ENCODE measurements at regions not wholly inside any gene's neighbourhood (a gene's known extent, or its start where the extent isn't known, plus 50 kb on each side); places are given as distances from the start of the nearest gene placed in this dataset.

DNA sequence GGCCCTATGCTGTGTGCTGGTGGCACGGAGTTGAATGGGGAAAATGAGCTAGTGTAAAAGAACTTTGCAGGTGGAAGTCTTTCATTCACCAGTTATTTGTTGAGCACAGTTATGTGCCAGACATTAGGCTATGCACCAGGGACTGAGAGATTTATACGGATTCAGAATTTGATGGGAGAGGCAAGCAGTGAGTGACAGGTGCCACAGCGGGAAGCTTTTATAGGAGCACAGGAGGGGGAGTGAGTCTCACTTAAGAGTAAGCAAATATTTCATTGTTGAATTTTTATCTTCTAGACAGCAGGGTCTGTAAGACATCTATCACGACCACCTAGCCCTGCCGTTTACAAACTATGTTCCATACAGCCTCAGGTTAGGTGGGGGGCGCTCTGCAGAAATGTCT is 320.6 kb downstream of the SNAPC1 start:
- intact Hi-C loops (cut with micrococcal nuclease): no loop called here

DNA sequence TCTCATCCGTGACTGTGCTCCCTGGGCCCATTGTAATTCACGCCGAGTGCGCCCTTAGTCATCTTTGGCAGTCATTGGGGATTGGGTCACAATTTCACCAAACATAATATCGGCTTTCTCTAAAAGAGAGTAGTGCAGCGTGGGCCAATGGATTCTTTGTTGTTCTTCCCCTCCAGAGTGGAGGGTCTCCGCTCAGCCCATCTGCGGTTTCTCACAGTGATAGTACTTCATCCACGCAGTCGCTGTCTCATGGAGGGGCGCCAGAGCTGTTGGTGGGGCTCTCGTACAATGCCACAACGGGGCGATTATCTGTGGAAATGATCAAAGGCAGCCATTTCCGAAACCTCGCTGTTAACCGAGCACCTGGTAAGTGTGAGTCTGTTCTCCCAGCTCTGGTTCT is 321.8 kb downstream of the SNAPC1 start:
- intact Hi-C loops (cut with micrococcal nuclease): no loop called here

DNA sequence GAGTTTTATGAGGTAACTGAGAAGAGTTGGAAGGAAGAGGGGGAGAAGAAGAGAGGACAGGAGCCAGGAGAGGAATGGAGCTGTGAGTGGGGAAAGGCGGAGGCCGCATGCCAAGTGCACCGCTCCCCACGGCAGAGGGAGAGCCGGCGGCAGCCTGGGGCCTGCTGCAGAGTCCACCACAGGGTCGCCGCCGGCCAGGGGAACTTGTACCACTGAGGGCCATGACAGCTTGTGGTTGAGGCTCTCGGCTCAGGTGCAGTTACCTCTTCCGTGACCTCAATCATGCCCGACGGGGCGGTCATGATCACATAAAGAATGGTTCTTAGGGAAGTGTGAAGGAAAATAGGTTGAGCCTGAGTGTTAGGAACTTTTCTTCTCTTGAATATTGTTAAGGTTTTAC is 325.0 kb downstream of the SNAPC1 start:
- intact Hi-C loops (cut with micrococcal nuclease): no loop called here

DNA sequence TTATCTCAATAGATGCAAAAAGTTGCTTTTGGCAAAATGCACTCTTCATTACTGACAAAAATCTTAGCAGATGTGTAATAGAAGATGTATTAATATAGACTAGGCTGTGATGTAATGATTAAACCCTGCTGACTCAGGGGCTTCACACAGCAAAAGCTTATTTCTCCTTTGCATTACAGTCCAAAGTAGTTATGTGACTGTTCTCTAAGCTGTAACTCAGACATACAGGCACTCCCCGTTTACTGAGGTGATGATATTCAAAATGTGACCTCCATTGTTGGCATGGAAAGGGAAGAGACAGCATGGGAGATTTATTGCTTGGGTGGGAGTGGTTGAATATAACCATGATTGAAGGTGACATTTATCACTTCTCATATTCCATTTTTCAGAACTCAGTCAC is 331.5 kb downstream of the SNAPC1 start:
- intact Hi-C loops (cut with micrococcal nuclease): no loop called here

DNA sequence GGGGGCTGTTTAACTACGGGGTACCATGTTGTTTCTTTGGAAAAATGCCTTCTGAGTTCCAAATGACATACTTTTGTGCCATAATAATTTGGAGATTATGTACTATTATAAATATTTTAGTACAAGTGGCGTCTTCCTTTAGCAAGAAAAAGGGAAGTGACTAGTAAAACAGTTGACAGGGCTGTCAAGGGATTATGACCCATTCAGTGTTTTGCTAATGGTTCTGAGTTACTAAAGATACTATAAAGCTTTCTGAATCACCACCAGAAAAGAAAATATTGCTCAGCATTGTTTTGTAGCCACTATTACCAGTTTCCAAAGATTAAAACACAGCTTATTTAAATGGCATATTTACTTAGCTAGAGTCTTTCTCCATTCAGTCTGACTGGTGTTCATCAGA is 334.9 kb downstream of the SNAPC1 start:
- intact Hi-C loops (cut with micrococcal nuclease): no loop called here

DNA sequence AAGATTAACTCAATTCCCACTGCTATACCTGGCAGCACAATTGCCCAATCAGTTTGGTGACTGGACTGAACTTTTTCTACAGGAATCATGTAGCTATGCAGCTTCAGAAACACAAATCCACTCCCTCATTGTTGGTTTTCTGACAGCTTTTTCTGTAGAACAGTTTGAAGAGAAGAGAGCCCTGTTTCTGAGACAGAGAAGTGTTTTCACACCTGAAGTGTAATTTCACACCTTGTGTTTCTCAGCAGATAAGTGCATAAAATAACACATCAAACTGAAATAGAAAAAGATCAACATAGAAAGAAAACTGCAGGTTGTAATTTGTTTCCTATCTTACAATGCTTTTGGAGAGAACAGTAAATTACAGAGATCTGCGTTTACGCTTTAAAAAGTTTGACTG is 335.6 kb downstream of the SNAPC1 start:
- intact Hi-C loops (cut with micrococcal nuclease): no loop called here

DNA sequence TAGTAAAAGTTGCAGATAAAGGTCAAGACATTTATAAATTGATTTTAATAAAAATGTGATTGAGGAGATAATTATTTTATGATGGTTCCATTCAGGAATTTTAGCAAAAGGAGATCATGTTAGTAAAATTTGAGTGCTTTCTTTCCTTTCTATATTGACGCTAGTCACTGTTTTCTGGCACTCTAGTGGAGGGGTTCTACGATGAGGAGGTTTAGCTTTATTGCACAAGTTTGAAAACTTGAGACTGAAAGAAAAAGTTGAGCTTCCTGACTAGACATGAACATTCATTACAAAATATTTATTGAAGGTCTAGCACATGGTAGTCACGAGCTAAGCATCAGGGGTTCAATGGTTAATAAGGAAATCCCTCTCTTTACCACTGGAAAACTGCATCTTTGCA is 336.1 kb downstream of the SNAPC1 start:
- intact Hi-C loops (cut with micrococcal nuclease): no loop called here

DNA sequence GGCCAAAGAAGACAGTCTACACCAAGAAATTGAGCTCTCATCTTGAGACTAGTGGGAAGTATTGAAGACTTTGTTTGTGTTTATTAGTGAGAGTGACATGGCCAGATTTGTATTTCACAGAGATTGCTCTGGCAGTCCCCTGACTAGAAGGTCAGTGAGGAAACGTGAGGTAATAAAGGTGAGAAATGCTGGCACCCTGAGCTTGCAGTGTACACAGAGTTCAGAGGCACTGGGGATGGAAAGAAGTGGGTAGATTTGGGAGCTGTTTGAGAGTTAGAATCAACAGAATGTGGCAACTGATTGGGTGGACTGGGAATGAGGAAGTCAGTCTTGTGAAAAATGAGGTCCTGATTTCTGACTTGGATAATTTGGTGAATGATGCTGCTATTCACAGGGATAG is 336.9 kb downstream of the SNAPC1 start:
- intact Hi-C loops (cut with micrococcal nuclease): no loop called here

DNA sequence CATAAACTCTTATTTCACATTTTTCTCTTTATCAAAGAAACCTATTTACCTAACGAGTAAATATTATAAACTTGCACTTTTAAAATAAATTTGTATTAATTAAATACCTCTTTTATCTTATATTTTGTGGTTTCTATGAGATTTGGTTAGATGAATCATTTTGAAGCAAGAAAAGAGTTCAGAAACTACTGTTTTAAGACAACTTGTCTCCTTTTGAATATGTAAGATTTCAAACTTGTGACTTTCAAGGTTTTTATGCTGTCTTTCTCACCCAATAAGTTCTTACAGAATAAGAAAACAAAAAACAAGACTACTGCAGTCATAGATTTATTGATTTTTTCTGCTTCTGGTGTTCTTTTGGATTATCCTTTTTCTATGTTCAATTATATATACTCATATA is 339.0 kb downstream of the SNAPC1 start:
- intact Hi-C loops (cut with micrococcal nuclease): no loop called here

DNA sequence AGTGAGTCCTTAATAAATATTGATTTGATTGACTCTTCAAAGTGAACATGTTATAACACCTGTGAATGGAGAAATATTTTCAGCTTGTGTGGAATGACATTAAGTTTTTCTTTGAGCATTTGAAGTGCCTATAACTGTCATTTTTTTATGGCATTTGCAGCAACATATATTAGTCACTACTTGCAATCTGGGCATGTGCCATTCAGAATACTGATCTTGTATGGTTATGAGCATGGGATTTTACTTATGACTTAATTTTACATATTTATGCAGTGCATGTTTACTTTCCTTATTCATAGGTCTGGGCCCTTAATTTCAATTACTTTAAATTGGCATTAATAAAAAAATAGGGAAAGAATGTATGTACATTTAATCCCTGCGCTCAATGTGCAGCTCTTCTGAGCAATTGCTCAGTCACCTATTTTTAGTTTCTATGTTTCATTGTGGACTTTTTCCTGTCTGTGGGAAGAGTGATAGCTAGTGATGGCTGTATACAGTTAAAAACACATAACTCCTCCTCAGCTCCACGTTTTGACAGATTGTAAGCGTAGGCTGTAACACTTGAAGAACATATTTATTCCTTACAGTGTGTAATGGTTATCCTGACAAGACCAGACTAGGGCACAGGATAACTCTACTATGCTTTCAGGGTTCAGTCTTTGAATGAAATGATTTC is 339.6 kb downstream of the SNAPC1 start:
- intact Hi-C loops (cut with micrococcal nuclease): no loop called here

DNA sequence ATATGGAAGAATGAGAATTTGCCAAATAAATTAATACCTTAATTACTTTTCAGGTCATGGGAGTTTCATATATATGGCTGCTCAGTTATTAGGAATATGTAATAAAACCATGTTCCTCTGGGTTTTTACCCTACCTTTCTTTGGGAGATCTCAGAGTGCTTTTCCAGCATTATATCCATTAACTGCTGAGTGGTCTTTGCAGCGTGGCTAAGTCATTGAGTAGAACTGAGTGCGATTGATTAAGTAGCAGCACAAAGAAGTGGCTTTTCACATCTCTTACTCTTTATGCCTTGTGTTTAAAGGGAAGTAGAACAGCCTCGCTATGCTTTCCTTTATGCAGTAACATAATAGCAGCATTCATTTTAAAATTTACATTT is 340.1 kb downstream of the SNAPC1 start:
- intact Hi-C loops (cut with micrococcal nuclease): no loop called here

DNA sequence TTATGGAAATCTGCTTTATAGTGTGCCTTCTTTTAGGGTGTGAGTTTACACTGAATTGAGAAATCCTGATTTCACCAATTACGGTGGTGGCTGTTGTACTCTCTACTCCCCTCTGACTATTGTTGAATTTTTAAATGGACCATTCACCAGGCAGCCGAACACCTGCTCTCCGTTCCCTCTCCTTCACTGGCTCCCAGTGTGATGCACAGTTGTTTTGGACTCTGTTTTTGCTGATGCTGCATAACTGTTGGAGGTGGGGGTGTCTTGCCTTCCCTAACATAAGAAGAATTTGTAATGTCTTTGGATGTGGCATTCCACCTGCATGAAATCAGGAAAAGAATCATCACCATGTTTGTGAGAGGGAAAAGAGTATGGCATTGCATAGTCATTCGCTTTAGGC is 341.2 kb downstream of the SNAPC1 start:
- intact Hi-C loops (cut with micrococcal nuclease): no loop called here

DNA sequence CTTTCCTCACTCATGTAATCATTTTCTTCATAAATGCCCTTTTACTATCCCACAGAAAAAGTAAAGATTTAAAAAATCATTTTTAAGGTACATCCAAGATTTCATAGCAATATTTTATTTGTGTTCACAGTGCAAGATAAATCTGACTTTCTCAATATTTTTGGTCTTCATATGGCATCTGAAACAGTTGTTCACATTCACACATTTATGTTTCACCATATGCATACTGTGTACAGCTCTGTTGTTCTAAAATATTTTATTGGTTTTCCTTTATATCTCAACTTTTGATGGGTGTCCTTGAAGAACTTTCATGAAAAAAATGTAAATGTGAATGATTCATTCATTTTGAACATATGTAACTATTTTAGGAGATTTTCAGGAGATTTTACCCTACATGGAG is 348.7 kb downstream of the SNAPC1 start:
- intact Hi-C loops (cut with micrococcal nuclease): no loop called here

DNA sequence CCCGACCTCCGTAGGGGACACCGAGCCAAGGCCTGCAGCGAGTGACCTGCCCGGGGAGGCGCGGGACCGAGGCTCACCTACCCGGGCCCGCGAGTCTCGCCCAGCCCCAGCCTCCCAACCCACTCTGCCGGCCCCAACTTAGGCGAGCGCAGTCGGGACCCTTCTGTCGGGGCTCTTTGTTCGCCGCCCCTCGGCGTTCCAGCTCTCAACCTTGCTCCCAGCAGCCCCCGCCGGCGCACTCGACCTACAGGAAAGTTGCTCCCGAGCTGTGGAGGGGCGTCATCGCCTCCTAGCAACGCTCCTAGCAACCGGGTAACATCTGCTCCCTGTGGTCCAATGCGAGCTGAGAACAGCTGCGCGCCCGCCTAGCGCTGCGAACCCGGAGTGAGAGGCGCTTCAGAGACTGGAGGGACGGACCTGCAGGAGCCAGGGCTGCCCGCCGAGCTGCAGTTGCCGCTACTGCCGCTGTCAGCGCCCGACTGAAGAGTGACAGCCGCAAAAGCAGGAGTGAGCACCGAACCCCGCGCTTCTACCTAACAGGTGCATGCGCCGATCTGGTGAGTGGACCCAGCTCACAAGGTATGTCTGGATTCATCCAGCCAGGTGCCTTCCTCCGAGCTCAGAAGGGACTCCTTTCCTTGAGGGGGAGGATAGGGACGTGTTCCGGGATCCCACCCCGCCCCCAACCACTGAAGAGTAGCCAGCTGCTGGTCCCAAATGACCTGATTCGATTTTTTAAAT is 355.0 kb downstream of the SNAPC1 start:
- intact Hi-C loops (cut with micrococcal nuclease): no loop called here

DNA sequence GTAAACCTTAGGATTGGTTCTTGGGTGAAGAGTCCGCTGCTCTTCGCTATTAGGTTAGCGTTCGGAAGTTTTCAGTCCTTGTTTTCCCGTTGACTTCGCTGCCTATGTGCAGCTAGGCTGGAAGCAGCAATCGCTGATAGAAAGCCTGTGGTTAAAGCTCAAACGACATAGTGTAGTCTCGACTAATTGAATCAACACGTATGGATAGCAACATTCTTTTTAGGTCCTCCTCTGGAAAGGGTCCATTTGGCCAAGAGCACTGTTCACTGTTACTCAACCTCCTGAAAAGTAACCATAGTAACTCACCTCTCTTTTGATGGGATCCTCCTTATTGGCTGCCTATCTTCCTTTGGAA is 355.5 kb downstream of the SNAPC1 start:
- intact Hi-C loops (cut with micrococcal nuclease): no loop called here

DNA sequence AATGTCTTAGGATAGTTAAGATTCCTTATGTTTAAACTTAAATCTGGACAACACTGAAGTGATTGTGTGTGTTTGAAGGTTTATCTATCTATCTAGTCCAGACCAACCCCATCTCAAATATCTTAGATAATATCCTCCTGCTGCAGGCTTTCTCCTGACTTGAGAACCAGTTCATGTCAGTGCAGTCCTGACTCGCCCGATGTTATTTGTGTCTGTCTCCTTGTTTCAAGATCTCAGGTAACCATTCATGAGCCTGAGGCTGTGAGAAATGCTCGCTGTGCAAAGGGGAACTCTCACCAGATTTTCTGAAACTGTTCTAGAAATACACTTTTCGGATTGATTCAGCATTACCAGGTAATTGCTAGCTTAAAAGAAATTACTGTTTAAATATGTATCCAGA is 356.2 kb downstream of the SNAPC1 start:
- intact Hi-C loops (cut with micrococcal nuclease): no loop called here

DNA sequence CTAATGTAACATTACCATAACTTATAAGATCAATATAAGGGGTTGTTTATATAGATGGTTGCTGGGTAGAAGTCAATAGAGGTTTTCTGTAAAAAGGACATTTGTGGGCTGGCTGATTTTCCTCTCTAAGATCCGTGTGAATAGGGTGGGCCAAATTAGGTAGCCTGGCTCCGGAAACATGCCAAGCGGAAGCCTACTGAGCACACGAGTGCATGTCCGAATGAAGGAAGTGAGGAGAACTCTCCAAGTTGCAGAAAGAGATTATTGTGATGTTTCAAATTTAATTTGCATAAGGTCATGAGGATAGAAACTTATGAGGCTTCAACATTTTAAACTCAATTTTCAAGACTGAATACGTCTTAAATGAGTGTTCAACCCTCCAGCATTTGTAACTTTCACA is 356.7 kb downstream of the SNAPC1 start:
- intact Hi-C loops (cut with micrococcal nuclease): no loop called here

DNA sequence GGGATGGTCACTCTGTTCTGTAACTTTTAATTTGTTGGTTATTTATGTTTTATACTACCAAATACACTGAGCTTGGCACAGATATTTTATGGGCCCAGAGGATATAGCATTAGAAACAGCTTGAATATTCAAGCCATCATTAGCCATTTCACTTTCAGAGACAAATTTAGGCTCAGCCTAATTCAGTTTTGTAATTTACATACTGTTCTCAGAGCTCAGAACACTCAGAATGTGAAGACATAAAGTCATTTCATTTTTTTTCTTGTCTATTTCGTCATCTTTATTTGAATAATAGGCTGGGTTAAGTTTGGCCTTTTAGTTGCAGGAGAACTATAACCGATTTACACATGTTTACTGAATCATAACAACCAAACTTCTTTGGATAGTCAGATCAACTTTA is 361.7 kb downstream of the SNAPC1 start:
- intact Hi-C loops (cut with micrococcal nuclease): no loop called here

DNA sequence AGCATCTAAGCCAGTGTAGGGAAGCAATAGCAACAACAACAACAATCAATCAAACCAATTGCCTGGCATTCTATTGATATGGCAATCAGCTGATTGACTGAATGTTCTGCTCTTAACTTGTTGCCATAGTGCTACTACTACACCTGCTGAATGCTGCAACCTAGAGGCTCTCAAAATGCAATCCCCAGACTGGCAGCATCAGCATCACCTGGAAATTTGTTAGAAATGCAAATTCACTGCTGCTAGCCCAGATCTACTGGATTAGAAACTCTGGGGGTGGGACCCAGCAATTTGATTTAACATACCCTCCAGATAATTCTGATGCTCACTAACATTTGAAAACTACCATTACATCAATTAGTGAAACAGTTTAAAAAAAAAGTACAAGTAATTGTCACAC is 363.6 kb downstream of the SNAPC1 start:
- intact Hi-C loops (cut with micrococcal nuclease): loop anchor here (5.0 kb wide), 2 partner anchors 343 to 363 kb away; partner anchors contain the start of gene SNAPC1

DNA sequence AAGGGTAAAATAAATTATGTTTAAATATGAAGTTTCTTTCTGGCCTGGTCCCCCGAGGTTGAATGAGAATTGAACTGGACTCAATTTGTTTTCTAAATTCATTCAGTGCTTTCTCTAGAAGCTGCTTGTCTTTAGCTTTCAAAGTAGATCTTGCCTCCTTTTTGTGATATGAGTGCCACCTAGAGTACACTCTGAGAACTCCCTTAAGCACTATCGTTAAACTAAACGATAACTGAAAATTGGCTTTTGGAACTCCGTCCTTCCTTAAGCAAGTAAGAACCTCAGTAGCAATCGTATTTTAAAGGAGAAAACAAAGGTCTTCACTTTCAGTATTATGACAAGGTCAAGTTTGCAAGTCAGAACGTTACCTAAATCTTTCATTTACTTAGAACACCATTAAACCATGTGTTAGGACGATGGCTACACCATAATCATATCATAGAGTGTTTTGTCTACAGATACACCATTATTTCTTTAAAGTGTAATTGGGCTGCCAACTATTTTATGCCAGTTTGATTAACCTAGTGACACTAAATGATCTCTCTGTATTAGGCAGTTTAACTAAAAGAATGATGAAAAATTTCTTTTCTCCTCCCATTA is 364.8 kb downstream of the SNAPC1 start:
- intact Hi-C loops (cut with micrococcal nuclease): loop anchor here (1.0 to 5.0 kb wide), 7 partner anchors 233 to 858 kb away; partner anchors contain the start of gene SNAPC1

DNA sequence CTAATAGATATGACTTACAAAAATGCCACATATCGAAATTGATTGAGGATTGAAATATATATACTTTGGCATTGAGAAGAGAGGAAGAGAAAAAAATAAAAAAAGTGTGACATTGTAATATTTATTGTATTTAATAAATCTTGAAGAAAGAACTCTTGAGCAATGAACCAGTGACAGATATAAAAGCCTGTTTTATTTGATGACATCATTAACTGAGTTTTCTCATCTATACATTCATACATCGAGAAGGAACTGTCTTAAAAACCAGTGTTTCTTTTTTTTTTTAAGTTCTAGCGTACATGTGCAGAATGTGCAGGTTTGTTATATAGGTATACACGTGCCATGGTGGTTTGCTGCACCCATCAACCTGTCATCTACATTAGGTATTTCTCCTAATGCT is 368.2 kb downstream of the SNAPC1 start:
- intact Hi-C loops (cut with micrococcal nuclease): no loop called here

DNA sequence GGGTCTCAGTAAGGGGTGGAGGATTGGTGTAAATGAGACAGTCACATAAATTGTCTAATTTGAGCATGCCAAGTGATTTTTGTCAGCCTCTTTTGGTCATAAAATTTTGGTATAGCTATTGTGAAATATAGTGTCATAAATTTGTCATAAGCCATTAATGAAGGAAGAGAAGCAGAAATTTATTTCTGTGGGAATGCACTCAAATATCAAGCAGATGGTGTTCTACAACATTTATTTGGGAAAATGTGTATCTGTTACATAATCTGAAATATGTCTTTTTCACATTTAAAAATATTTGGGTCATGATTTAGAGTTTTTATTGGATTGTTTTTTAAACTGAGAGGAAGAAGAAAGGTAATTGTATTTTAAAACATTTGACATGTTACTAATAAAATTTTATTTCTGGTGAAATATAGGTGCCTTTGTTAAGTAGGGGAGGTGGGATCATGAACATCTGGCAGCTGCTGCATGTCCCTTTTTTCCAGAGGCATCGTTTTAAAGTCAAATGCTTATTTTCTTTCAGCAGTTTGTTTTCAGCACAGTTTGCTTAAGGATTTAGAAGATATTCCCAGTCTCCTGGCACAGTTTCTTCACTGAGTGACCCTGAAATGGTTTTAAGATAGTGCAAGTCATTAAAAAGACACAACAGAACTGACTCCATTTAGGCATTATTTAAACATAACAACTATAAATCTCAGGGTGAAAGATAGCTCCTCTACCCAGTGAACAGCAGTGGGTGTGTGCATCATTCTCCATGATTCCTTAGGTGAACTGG is 371.7 kb downstream of the SNAPC1 start:
- intact Hi-C loops (cut with micrococcal nuclease): no loop called here
